ENCODE measurements at regions not wholly inside any gene's neighbourhood (a gene's known extent, or its start where the extent isn't known, plus 50 kb on each side); places are given as distances from the start of the nearest gene placed in this dataset.
A peak's percentile ranks its signal among the peaks of the same experiment; 100 is the strongest.

GRCh38 chr13:89382981-89383380 is 1711.8 kb downstream of the SLITRK5 start:
- 93 to 94% methylated on average over 3 of the region's 3 CpGs for WGBS, 2 donors
- ATAC-seq (no peak), DNase-seq (no peak)
- no peak overlapping the region for H3K27ac ChIP-seq
- TF ChIP-seq CTCF (IDR thresholded peaks at IDR 0.05) = no peak
- no peaks in the 10 kb centered on the region for H3K27me3 ChIP-seq
- H3K4me3 ChIP-seq = no peak overlapping the region
- no peaks in the 10 kb centered on the region for H3K4me1 ChIP-seq
- H3K36me3 ChIP-seq = no peaks in the 10 kb centered on the region
- peaks cover 0 to 4% (median 0%) of the 10 kb centered on the region in 11 donors for H3K9me3 ChIP-seq
- intact Hi-C loops (cut with DNase I) = no loop called here

- ATAC-seq (peak in 4 of 8 donors; percentile 42 to 76 (median 66)), DNase-seq (no peak)
- no peaks in the 10 kb centered on the region for H3K4me1 ChIP-seq
- no peak overlapping the region for H3K27ac ChIP-seq
- peaks cover 0 to 4% (median 0%) of the 10 kb centered on the region in 11 donors for H3K9me3 ChIP-seq
- no peak overlapping the region for H3K4me3 ChIP-seq
- H3K27me3 ChIP-seq = no peaks in the 10 kb centered on the region
- intact Hi-C loops (cut with DNase I) = no loop called here
- WGBS, 2 donors = 28 to 61% methylated on average over 1 of the region's 1 CpG
- TF ChIP-seq CTCF (IDR thresholded peaks at IDR 0.05) = no peak
- H3K36me3 ChIP-seq = no peaks in the 10 kb centered on the region
Observed at GRCh38 chr13:89383891-89384290, 1712.7 kb downstream of the SLITRK5 start.

DNA sequence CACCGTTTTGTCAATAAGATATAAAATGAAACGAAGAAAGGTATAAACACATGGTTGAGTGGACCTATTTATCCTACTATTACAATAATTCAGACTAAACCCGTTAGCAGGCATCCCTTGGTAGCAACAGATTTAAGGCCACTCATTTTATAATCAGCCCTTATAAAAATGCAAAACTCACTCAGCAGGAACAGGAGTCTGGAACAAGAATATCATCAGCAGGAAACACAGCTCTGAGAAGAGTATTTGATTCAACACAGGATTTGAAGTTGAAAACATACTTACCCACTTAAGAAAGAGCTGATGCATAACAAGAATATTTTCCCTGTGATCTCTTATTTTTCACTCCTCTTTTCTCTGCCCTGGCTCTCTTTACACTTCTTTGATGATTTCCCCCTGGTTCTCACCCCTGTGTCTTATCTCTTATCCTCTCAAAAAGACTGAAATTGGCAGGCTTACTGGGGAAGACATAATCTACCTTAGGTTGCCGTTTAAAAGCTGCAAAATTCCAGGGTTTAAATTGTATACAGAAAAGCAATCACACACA is 1722.7 kb downstream of the SLITRK5 start:
- no peak for TF ChIP-seq CTCF (IDR thresholded peaks at IDR 0.05)
- intact Hi-C loops (cut with DNase I) = no loop called here
- Histone ChIP-seq H3K36me3 (no peaks in the 10 kb centered on the region), H3K27ac (no peak overlapping the region), H3K4me3 (no peak overlapping the region), H3K4me1 (no peaks in the 10 kb centered on the region), H3K27me3 (no peaks in the 10 kb centered on the region), H3K9me3 (peaks cover 0 to 21% (median 5%) of the 10 kb centered on the region in 11 donors)
- ATAC-seq = no peak
- no peak for DNase-seq
- WGBS, 2 donors = 54 to 56% methylated on average over 4 of the region's 4 CpGs

DNA sequence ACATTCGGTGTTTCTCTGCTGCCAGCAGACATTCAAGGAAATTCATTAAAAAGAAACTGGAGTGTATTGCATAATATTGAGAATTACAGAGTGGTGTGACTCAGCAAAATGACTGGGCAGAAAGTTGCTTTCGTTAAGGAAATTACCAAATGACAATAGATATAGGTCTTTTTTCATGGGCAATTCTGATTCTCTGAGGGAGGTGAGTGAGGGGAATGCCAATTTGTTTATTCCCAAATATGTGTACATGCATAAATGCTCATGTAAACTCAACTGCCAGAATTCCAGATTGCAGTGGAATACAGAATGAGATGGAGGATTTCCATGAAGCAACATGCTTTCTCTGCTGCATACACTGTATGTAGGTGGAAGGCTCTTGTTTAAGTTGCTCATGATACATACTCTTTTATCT is 1730.1 kb downstream of the SLITRK5 start:
- intact Hi-C loops (cut with DNase I) = no loop called here
- H3K9me3 ChIP-seq = peaks cover 0 to 21% (median 5%) of the 10 kb centered on the region in 11 donors
- H3K36me3 ChIP-seq = no peaks in the 10 kb centered on the region
- whole genome bisulfite sequencing, 2 donors = 38 to 47% methylated on average over 2 of the region's 2 CpGs
- no peaks in the 10 kb centered on the region for H3K27me3 ChIP-seq
- H3K4me3 ChIP-seq = no peak overlapping the region
- no peak for TF ChIP-seq CTCF (IDR thresholded peaks at IDR 0.05)
- no peak overlapping the region for H3K27ac ChIP-seq
- ATAC-seq (no peak), DNase-seq (no peak)
- peaks cover 0 to 10% (median 0%) of the 10 kb centered on the region in 9 donors for H3K4me1 ChIP-seq

Data from heart right ventricle (tissue), 16 donors.